HepG2 (cell line): ENCODE measurements at regions not wholly inside any gene's neighbourhood (a gene's known extent, or its start where the extent isn't known, plus 50 kb on each side); places are given as distances from the start of the nearest gene placed in this dataset.

ENCODE experiments used
- ATAC-seq: fragments of 200-7000 bp; cut with Tn5 transposase; 3 replicates; pipeline ENCODE4 v1.9.1; 2020; ENCODE audit warnings: mild to moderate bottlenecking, moderate library complexity
- BruUV-seq: library from RNA; stranded (reverse); fragments of 400-500 nt; replicated peaks from 2 replicates; lab custom pipeline; 2021; lab: Mats Ljungman, UMichigan
- CTCF ChIA-PET: fragments of 300-600 bp; formaldehyde crosslinking; extraction: SDS; loops from one replicate; lab custom pipeline; 2021; ENCODE audit warnings: low total read pairs, inconsistent platforms, low intra/inter-chr PET ratio; lab: Yijun Ruan, JAX
- POLR2A ChIA-PET: fragments of 350-600 bp; sonication (Branson Sonifier 250); formaldehyde crosslinking; loops from one replicate; lab custom pipeline; 2020; ENCODE audit warnings: antibody characterized with exemption, inconsistent platforms; lab: Yijun Ruan, JAX
- DNase-seq: peaks from one replicate; pipeline ENCODE4 v3.0.0-alpha.2; 2015; ENCODE audit warnings: low spot score
- FAIRE-seq: peaks from 3 replicates; lab custom pipeline; 2011; peaks lifted over from hg19 to GRCh38; lab: Jason Lieb, UNC
- H2AFZ ChIP-seq: one replicate; pipeline ENCODE4 v1.6.1; 2011; ENCODE audit warnings: low read length, inconsistent platforms
- H3K27ac ChIP-seq: fragments of 300-600 bp; 3 replicates; pipeline ENCODE4 v1.8.0; 2011; ENCODE audit warnings: mixed run types, mild to moderate bottlenecking, mixed read lengths, low read length, inconsistent platforms; ENCODE audit not compliant: insufficient read depth; ENCODE audit errors: extremely low read length
- H3K27me3 ChIP-seq, 2 experiments: fragments of 200-600 bp in 1 of 2; 2 replicates in 1 of 2; 3 replicates in 1 of 2; pipeline versions ENCODE4 v1.6.0 to v1.8.0; 2011; ENCODE audit warnings: low read length in 2 of 2, mild to moderate bottlenecking in 2 of 2, moderate library complexity in 2 of 2, inconsistent platforms in 1 of 2; ENCODE audit not compliant: insufficient read depth in 2 of 2, control insufficient read depth in 1 of 2
- H3K36me3 ChIP-seq, 2 experiments: fragments of 200-600 bp in 1 of 2; replicated peaks in 1 of 2; 2 replicates in 1 of 2; 3 replicates in 1 of 2; pipeline versions ENCODE4 v1.5.1 to v1.8.0; 2011; ENCODE audit warnings: low read length in 2 of 2, inconsistent platforms in 1 of 2; ENCODE audit not compliant: insufficient read depth in 2 of 2, control insufficient read depth in 1 of 2
- H3K4me1 ChIP-seq: 2 replicates; pipeline ENCODE4 v1.5.1; 2012; ENCODE audit warnings: low read length, inconsistent platforms; ENCODE audit not compliant: insufficient read depth
- H3K4me2 ChIP-seq: 2 replicates; pipeline ENCODE4 v1.6.0; 2011; ENCODE audit warnings: low read depth, low read length, inconsistent platforms
- H3K4me3 ChIP-seq, 3 experiments: fragments of 200-600 bp in 1 of 3; sonication (generic), shearing (Covaris generic) in 1 of 3; replicated peaks in 1 of 3; 2 replicates each; pipeline ENCODE4 v1.5.1; 2011 to 2016; ENCODE audit warnings: low read length in 3 of 3, inconsistent platforms in 2 of 3, low read depth in 2 of 3, mild to moderate bottlenecking in 2 of 3, control low read depth in 1 of 3, mixed read lengths in 1 of 3; ENCODE audit not compliant: insufficient read depth in 1 of 3
- H3K79me2 ChIP-seq: one replicate; pipeline ENCODE4 v1.6.1; 2011; ENCODE audit warnings: low read length, inconsistent platforms; ENCODE audit not compliant: insufficient read depth
- H3K9ac ChIP-seq: 2 replicates; pipeline ENCODE4 v1.6.0; 2011; ENCODE audit warnings: mild to moderate bottlenecking, low read depth, low read length, inconsistent platforms; ENCODE audit not compliant: insufficient read depth
- H3K9me3 ChIP-seq: 2 replicates; pipeline ENCODE4 v1.5.1; 2012; ENCODE audit warnings: mild to moderate bottlenecking, low read length
- H4K20me1 ChIP-seq: 2 replicates; pipeline ENCODE4 v1.6.0; 2011; ENCODE audit warnings: inconsistent platforms, mild to moderate bottlenecking, low read length, moderate library complexity; ENCODE audit not compliant: insufficient read depth
- ARNTL ChIP-seq: sonication (generic); formaldehyde crosslinking; IDR thresholded peaks from 2 replicates; pipeline ENCODE4 v1.4.0; 2020; ENCODE audit warnings: mild to moderate bottlenecking, missing genetic modification reagents
- CEBPB ChIP-seq: IDR thresholded peaks from 2 replicates; pipeline ENCODE4 v1.6.1; 2011; ENCODE audit warnings: low read depth, low read length, improper control_type of control experiment, borderline replicate concordance
- EED ChIP-seq: sonication (generic); formaldehyde crosslinking; IDR thresholded peaks from 2 replicates; pipeline ENCODE4 v1.5.0; 2020; ENCODE audit warnings: mild to moderate bottlenecking, missing genetic modification reagents
- KLF6 ChIP-seq: IDR thresholded peaks from 2 replicates; pipeline ENCODE4 v1.8.0; 2016; ENCODE audit warnings: missing biosample characterization, missing genetic modification reagents
- NFE2 ChIP-seq: sonication (generic); formaldehyde crosslinking; IDR thresholded peaks from 2 replicates; pipeline ENCODE4 v1.4.0; 2020; ENCODE audit warnings: missing genetic modification reagents
- ZNF264 ChIP-seq: sonication (generic); formaldehyde crosslinking; IDR thresholded peaks from 2 replicates; pipeline ENCODE4 v1.4.0; 2020; ENCODE audit warnings: missing genetic modification reagents
- WGBS: methylation state at CpG from one replicate; pipeline ENCODE4 v1.1.6; 2017; ENCODE audit warnings: low lambda C conversion rate; 5-methylcytosine and 5-hydroxymethylcytosine counted together
- in situ Hi-C: cut with HindIII; loops from 2 replicates; pipeline ENCODE4 v1.10.0; 2017; ENCODE audit warnings: low pct_unique_long_range_greater_than_20kb; ENCODE audit not compliant: extremely low pct_ligation_motif_present
- intact Hi-C: fragments of 100-400 bp; cut with micrococcal nuclease; formaldehyde crosslinking; loops from one replicate; pipeline ENCODE4 v1.10.0; 2022; ENCODE audit not compliant: unreplicated experiment
- TF ChIP-seq, protein P1 (sequence below): sonication (generic); formaldehyde crosslinking; IDR thresholded peaks from 2 replicates; pipeline ENCODE4 v1.4.0; 2020; ENCODE audit warnings: missing genetic modification reagents

DNA sequence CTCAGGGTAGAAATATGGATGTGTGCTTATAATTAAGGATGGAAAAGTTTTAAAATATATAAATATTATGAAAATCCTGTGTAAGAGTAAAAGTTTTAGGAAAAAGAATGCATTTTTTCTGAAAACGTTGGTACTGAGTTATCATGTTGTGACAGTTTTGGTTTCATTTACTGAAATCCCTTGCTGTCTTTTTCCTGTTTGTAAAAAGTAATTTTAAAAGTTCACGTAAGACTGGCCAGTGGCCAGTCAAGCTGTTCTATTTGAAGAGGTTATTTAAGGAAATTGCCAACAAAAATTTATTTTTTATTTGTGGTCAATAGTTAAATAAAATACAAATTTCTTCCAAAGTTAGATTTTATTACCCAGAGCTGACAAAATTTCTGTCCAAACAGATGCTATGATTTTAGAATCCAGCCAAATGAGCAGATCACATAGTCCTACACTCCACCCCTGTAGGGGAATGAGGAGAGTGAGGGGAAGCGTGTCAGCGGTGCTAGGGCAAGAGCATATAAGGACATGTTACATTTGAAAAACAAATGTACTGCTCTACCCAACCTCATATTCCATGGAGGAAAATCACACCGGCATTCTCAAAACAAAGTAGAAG is 297.8 kb upstream of the TFPI start:
- Histone ChIP-seq H3K27ac (no peak overlapping the region), H3K4me1 (no peaks in the 10 kb centered on the region), H2AFZ (no peak overlapping the region), H3K9ac (no peak overlapping the region), H3K36me3 (no peaks in the 10 kb centered on the region), H3K4me2 (no peak overlapping the region), H3K27me3 (no peaks in the 10 kb centered on the region; a peak in 1 of 5 replicates), H3K9me3 (no peaks in the 10 kb centered on the region), H3K79me2 (no peaks in the 10 kb centered on the region), H3K4me3 (no peak overlapping the region), H4K20me1 (no peaks in the 10 kb centered on the region)
- TF ChIP-seq, protein P1, sequence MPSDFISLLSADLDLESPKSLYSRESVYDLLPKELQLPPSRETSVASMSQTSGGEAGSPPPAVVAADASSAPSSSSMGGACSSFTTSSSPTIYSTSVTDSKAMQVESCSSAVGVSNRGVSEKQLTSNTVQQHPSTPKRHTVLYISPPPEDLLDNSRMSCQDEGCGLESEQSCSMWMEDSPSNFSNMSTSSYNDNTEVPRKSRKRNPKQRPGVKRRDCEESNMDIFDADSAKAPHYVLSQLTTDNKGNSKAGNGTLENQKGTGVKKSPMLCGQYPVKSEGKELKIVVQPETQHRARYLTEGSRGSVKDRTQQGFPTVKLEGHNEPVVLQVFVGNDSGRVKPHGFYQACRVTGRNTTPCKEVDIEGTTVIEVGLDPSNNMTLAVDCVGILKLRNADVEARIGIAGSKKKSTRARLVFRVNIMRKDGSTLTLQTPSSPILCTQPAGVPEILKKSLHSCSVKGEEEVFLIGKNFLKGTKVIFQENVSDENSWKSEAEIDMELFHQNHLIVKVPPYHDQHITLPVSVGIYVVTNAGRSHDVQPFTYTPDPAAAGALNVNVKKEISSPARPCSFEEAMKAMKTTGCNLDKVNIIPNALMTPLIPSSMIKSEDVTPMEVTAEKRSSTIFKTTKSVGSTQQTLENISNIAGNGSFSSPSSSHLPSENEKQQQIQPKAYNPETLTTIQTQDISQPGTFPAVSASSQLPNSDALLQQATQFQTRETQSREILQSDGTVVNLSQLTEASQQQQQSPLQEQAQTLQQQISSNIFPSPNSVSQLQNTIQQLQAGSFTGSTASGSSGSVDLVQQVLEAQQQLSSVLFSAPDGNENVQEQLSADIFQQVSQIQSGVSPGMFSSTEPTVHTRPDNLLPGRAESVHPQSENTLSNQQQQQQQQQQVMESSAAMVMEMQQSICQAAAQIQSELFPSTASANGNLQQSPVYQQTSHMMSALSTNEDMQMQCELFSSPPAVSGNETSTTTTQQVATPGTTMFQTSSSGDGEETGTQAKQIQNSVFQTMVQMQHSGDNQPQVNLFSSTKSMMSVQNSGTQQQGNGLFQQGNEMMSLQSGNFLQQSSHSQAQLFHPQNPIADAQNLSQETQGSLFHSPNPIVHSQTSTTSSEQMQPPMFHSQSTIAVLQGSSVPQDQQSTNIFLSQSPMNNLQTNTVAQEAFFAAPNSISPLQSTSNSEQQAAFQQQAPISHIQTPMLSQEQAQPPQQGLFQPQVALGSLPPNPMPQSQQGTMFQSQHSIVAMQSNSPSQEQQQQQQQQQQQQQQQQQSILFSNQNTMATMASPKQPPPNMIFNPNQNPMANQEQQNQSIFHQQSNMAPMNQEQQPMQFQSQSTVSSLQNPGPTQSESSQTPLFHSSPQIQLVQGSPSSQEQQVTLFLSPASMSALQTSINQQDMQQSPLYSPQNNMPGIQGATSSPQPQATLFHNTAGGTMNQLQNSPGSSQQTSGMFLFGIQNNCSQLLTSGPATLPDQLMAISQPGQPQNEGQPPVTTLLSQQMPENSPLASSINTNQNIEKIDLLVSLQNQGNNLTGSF, result no peak
- FAIRE-seq (no peak), ATAC-seq (no peak), DNase-seq (no peak)
- BruUV-seq, result no TSS peak
- in situ Hi-C loops (no loop called here), intact Hi-C loops (no loop called here)
- ChIA-PET CTCF (no interaction called here), POLR2A (no interaction called here)
- WGBS, result 25% methylated on average over 5 of the region's 5 CpGs

DNA sequence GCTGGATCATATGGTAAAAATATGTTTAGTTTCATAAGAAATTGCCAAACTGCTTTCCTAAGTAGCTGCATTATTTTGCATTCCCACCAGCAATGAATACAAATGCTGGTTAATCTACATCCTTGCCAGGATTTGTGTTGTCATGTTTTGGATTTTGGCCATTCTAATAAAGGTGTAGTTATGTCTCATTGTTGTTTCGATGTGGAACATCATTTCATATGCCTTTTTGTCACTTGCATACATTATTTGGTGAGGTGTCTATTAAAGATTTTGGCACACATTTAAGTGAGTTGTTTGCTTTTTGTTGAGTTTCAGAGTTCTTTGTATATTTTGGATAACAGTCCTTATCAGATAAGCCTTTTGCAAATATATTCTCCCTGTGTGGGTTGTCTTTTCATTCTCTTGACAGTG is 299.2 kb upstream of the TFPI start:
- no peaks in the 10 kb centered on the region for H4K20me1 ChIP-seq
- FAIRE-seq, result no peak
- no peaks in the 10 kb centered on the region for H3K79me2 ChIP-seq
- H3K4me2 ChIP-seq, result no peak overlapping the region
- no peak for ATAC-seq
- BruUV-seq, result no TSS peak
- no peaks in the 10 kb centered on the region for H3K36me3 ChIP-seq
- H3K4me3 ChIP-seq, result no peak overlapping the region
- intact Hi-C loops, result no loop called here
- H3K27me3 ChIP-seq, result no peaks in the 10 kb centered on the region; a peak in 1 of 5 replicates
- no peak overlapping the region for H3K27ac ChIP-seq
- CTCF ChIA-PET, result no interaction called here
- no peak for DNase-seq
- H3K9me3 ChIP-seq, result no peaks in the 10 kb centered on the region
- no peak overlapping the region for H3K9ac ChIP-seq
- in situ Hi-C loops, result no loop called here
- no peak overlapping the region for H2AFZ ChIP-seq
- POLR2A ChIA-PET, result no interaction called here
- no peaks in the 10 kb centered on the region for H3K4me1 ChIP-seq
- 3% methylated on average over 1 of the region's 1 CpG for WGBS
- TF ChIP-seq ZNF264 (CRISPR knock-in tag) (no peak), CEBPB (no peak), ARNTL (CRISPR knock-in tag) (no peak), KLF6 (CRISPR knock-in tag) (no peak), NFE2 (CRISPR knock-in tag) (no peak), EED (no peak)
